ENCODE measurements at regions not wholly inside any gene's neighbourhood (a gene's known extent, or its start where the extent isn't known, plus 50 kb on each side); places are given as distances from the start of the nearest gene placed in this dataset.
A peak's percentile ranks its signal among the peaks of the same experiment; 100 is the strongest.

DNA sequence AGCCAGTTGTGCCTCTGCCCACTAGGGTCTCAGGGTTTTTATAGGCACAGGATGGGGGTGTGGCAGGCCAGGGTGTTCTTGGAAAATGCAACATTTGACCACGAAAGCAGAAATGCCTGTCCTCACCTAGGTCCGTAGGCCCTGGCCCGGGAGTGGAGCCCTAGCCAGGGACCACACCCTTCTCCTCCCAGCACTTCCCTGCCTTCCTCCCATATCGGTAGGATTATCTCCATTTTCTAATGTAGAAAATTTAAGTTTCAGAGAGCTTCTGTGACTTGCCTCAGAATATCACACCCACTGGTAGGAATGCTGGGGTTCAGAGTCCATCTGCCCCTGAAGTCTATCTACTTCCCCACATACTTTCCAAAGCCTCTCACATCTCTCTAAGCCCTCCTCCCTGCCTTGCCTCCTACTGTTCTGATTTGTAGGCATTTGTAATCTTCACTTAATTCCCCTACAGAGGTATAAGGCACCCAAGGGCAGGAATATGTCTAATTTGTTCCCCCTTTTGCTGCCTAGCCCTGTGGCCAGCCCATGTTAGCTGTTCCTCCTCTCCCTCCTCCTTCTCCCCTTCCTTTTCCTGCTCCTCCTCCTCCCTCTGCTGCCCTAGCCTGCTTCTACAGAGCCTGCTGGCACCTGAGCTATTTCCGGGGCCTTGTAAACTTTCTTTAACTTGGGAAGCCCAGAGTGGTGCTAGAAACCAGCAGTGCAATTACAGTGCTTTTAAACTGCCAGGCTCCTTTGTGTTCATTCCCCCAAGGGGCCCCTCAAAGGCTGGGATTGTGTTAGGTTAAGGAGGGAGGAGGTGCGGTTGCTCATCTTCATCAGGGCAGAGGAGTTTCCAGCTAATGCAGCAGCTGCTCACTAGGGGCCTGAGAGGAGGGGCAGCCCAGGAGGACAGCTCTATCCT, 71.1 kb downstream of the MRPL46 start:
- H3K27me3 Mint-ChIP-seq (ENCODE audit: unreplicated experiment), result peaks cover 11% of the 10 kb centered on the region
- no peaks in the 10 kb centered on the region for H3K36me3 Mint-ChIP-seq (ENCODE audit: unreplicated experiment)
- TF ChIP-seq, protein P1, sequence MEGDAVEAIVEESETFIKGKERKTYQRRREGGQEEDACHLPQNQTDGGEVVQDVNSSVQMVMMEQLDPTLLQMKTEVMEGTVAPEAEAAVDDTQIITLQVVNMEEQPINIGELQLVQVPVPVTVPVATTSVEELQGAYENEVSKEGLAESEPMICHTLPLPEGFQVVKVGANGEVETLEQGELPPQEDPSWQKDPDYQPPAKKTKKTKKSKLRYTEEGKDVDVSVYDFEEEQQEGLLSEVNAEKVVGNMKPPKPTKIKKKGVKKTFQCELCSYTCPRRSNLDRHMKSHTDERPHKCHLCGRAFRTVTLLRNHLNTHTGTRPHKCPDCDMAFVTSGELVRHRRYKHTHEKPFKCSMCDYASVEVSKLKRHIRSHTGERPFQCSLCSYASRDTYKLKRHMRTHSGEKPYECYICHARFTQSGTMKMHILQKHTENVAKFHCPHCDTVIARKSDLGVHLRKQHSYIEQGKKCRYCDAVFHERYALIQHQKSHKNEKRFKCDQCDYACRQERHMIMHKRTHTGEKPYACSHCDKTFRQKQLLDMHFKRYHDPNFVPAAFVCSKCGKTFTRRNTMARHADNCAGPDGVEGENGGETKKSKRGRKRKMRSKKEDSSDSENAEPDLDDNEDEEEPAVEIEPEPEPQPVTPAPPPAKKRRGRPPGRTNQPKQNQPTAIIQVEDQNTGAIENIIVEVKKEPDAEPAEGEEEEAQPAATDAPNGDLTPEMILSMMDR (IDR thresholded peaks at IDR 0.05; ENCODE audit: partially characterized antibody, unreplicated experiment), result no peak
- H3K4me3 Mint-ChIP-seq (ENCODE audit: unreplicated experiment), result no peak overlapping the region
- H3K27ac Mint-ChIP-seq (ENCODE audit: unreplicated experiment), result no peak overlapping the region
- peak; percentile 33 for DNase-seq
- H3K9me3 Mint-ChIP-seq (ENCODE audit: unreplicated experiment), result peaks cover 2% of the 10 kb centered on the region
- peaks cover 9% of the 10 kb centered on the region for H3K4me1 Mint-ChIP-seq (ENCODE audit: low read depth, unreplicated experiment)

GRCh38 chr15:88395241-88395640, 71.9 kb downstream of the MRPL46 start:
- no peaks in the 10 kb centered on the region for H3K36me3 Mint-ChIP-seq (ENCODE audit: unreplicated experiment)
- TF ChIP-seq, protein P1 (IDR thresholded peaks at IDR 0.05; ENCODE audit: partially characterized antibody, unreplicated experiment), result no peak

GRCh38 chr15:88394553-88395145, 72.5 kb downstream of the MRPL46 start:
- H3K27me3 Mint-ChIP-seq (ENCODE audit: unreplicated experiment), result peaks cover 14% of the 10 kb centered on the region
- TF ChIP-seq, protein P1 (IDR thresholded peaks at IDR 0.05; ENCODE audit: partially characterized antibody, unreplicated experiment), result no peak
- H3K4me3 Mint-ChIP-seq (ENCODE audit: unreplicated experiment), result no peak overlapping the region

More at GRCh38 chr15:88395241-88395640, 71.9 kb downstream of the MRPL46 start:
- DNase-seq, result no peak
- peaks cover 11% of the 10 kb centered on the region for H3K27me3 Mint-ChIP-seq (ENCODE audit: unreplicated experiment)
- peaks cover 7% of the 10 kb centered on the region for H3K4me1 Mint-ChIP-seq (ENCODE audit: low read depth, unreplicated experiment)
- no peak overlapping the region for H3K27ac Mint-ChIP-seq (ENCODE audit: unreplicated experiment)
- H3K4me3 Mint-ChIP-seq (ENCODE audit: unreplicated experiment), result no peak overlapping the region
- H3K9me3 Mint-ChIP-seq (ENCODE audit: unreplicated experiment), result peaks cover 2% of the 10 kb centered on the region

DNA sequence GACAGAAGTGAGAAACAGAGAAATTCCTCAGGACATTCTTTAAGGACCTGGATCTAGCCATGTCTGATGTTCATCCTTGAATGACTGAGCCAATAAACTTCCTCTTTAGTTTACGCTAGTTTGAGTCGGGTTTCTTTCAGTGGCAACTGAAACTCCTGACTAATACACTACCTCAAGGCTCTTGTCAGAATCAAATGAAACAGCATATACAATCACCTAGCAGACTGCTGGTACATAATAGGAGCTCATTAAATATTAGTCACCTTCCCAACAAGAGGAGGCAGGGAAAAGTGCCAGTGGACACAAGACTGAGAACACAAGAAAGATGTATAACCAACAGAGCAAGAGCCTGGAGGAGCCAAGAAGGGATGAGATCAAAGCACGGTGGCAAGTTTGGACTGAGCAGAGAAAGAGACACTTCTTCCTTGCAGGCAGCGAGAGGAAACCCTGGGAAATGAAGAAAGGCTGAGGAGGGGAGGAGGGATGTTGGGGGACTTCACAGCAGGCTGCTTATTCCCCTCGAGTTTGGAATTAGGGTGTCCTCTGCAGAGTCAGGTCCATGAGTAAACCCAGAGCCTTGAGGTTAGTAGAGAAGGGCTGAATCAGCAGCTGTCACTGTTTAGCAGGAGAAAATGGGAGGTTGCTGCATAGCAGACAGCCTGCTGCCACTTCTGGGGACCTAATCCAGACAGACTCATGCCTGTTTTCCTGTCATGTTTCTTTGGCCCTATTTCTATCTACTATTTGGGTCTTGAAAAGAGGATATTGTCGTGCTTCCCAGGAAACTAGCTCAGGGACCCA, 73.3 kb downstream of the MRPL46 start:
- Mint-ChIP-seq H3K36me3 (ENCODE audit: unreplicated experiment) (no peaks in the 10 kb centered on the region), H3K4me3 (ENCODE audit: unreplicated experiment) (no peak overlapping the region), H3K27ac (ENCODE audit: unreplicated experiment) (no peak overlapping the region), H3K27me3 (ENCODE audit: unreplicated experiment) (peaks cover 14% of the 10 kb centered on the region), H3K9me3 (ENCODE audit: unreplicated experiment) (peaks cover 2% of the 10 kb centered on the region), H3K4me1 (ENCODE audit: low read depth, unreplicated experiment) (peaks cover 7% of the 10 kb centered on the region)
- TF ChIP-seq, protein P1 (IDR thresholded peaks at IDR 0.05; ENCODE audit: partially characterized antibody, unreplicated experiment), result no peak
- DNase-seq, result no peak

More at GRCh38 chr15:88394553-88395145, 72.5 kb downstream of the MRPL46 start:
- Mint-ChIP-seq H3K27ac (ENCODE audit: unreplicated experiment) (no peak overlapping the region), H3K9me3 (ENCODE audit: unreplicated experiment) (peaks cover 2% of the 10 kb centered on the region), H3K4me1 (ENCODE audit: low read depth, unreplicated experiment) (peaks cover 7% of the 10 kb centered on the region), H3K36me3 (ENCODE audit: unreplicated experiment) (no peaks in the 10 kb centered on the region)
- DNase-seq, result no peak
